ENCODE measurements at regions not wholly inside any gene's neighbourhood (a gene's known extent, or its start where the extent isn't known, plus 50 kb on each side); places are given as distances from the start of the nearest gene placed in this dataset.
"Not testable (repeated sequence)": the region's sequence is repeated elsewhere in the genome, so short reads cannot be mapped to it uniquely, and the experiment has no call there.

DNA sequence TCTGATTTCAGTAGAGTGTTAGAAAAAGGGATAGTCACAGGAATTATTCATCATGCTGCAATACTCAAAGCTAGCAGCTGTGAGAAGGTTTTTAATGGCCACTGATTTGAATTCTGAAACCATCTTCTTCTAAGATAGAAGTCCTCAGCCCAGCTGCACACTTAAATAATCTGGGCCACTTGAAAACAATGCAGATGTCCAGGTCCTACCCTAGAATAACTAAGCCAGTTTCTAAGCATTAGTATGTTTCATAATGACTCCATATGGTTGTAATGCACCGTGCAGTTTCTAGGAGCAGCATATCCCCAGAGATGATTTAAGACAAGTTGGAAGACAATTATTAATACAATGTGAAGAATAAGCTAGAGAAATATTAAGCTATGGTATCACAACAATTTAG lies 159.9 kb upstream of the FBXL17 start:
- H3K4me3 ChIP-seq (ENCODE audit: low read length, poor library complexity, severe bottlenecking), result no peak overlapping the region
- H3K9me3 ChIP-seq (ENCODE audit: insufficient read depth, low read depth, low read length), result no peaks in the 10 kb centered on the region
- H4K20me1 ChIP-seq (ENCODE audit: insufficient read depth, low read length, poor library complexity, severe bottlenecking), result no peaks in the 10 kb centered on the region
- H2AFZ ChIP-seq (ENCODE audit: low read length), result no peak overlapping the region
- H3K79me2 ChIP-seq (ENCODE audit: insufficient read depth, low read length), result no peaks in the 10 kb centered on the region
- TF ChIP-seq EZH2phosphoT487 (IDR thresholded peaks at IDR 0.05; ENCODE audit: borderline replicate concordance), result no peak
- TF ChIP-seq, protein P1, sequence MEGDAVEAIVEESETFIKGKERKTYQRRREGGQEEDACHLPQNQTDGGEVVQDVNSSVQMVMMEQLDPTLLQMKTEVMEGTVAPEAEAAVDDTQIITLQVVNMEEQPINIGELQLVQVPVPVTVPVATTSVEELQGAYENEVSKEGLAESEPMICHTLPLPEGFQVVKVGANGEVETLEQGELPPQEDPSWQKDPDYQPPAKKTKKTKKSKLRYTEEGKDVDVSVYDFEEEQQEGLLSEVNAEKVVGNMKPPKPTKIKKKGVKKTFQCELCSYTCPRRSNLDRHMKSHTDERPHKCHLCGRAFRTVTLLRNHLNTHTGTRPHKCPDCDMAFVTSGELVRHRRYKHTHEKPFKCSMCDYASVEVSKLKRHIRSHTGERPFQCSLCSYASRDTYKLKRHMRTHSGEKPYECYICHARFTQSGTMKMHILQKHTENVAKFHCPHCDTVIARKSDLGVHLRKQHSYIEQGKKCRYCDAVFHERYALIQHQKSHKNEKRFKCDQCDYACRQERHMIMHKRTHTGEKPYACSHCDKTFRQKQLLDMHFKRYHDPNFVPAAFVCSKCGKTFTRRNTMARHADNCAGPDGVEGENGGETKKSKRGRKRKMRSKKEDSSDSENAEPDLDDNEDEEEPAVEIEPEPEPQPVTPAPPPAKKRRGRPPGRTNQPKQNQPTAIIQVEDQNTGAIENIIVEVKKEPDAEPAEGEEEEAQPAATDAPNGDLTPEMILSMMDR (conservative IDR thresholded peaks at IDR 0.05; ENCODE audit: low read length), result no peak
- no peaks in the 10 kb centered on the region for H3F3A ChIP-seq (ENCODE audit: low read depth)
- no peaks in the 10 kb centered on the region for H3K9me2 ChIP-seq (replicated peaks; ENCODE audit: low read depth, low read length)
- no peaks in the 10 kb centered on the region for H3K36me3 ChIP-seq (ENCODE audit: insufficient read depth, low read length)
- H3K27me3 ChIP-seq (ENCODE audit: insufficient read depth, low read length, poor library complexity, severe bottlenecking), result no peaks in the 10 kb centered on the region
- no peak overlapping the region for H3K4me2 ChIP-seq (ENCODE audit: low read depth, low read length, poor library complexity, severe bottlenecking)
- no peaks in the 10 kb centered on the region for H3K4me1 ChIP-seq (ENCODE audit: insufficient read depth, low read length, poor library complexity, severe bottlenecking)
- H3K9ac ChIP-seq (ENCODE audit: low read depth, low read length, poor library complexity, severe bottlenecking), result no peak overlapping the region

DNA sequence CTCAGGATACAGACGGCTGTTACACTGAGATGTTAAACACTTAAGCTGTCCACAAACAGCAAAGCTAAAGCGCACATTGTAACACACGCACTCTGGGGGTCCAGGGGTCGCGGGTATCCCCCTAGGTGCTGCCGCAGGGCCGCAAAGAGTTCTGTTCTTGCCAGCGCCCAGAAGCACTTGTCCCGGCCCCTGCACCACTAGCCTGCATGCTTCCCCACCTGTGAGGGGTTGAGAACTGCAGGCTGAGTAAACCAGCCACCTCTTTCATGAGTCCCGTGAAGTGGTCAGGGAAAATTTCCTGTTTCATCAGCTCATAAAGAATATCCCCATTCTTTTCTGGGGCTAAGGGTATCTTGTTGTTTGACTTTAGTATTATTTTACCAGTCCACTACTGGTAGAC lies 154.4 kb upstream of the FBXL17 start:
- Histone ChIP-seq H3K9me2 (replicated peaks; ENCODE audit: low read depth, low read length) (no peaks in the 10 kb centered on the region), H2AFZ (ENCODE audit: low read length) (no peak overlapping the region), H4K20me1 (ENCODE audit: insufficient read depth, low read length, poor library complexity, severe bottlenecking) (no peaks in the 10 kb centered on the region), H3K9me3 (ENCODE audit: insufficient read depth, low read depth, low read length) (no peaks in the 10 kb centered on the region), H3K27me3 (ENCODE audit: insufficient read depth, low read length, poor library complexity, severe bottlenecking) (no peaks in the 10 kb centered on the region), H3F3A (ENCODE audit: low read depth) (no peaks in the 10 kb centered on the region), H3K36me3 (ENCODE audit: insufficient read depth, low read length) (no peaks in the 10 kb centered on the region), H3K4me2 (ENCODE audit: low read depth, low read length, poor library complexity, severe bottlenecking) (no peak overlapping the region), H3K9ac (ENCODE audit: low read depth, low read length, poor library complexity, severe bottlenecking) (no peak overlapping the region), H3K79me2 (ENCODE audit: insufficient read depth, low read length) (no peaks in the 10 kb centered on the region), H3K4me3 (ENCODE audit: low read length, poor library complexity, severe bottlenecking) (no peak overlapping the region), H3K4me1 (ENCODE audit: insufficient read depth, low read length, poor library complexity, severe bottlenecking) (no peaks in the 10 kb centered on the region)
- TF ChIP-seq EZH2phosphoT487 (IDR thresholded peaks at IDR 0.05; ENCODE audit: borderline replicate concordance), result no peak
- TF ChIP-seq, protein P1 (conservative IDR thresholded peaks at IDR 0.05; ENCODE audit: low read length), result no peak

DNA sequence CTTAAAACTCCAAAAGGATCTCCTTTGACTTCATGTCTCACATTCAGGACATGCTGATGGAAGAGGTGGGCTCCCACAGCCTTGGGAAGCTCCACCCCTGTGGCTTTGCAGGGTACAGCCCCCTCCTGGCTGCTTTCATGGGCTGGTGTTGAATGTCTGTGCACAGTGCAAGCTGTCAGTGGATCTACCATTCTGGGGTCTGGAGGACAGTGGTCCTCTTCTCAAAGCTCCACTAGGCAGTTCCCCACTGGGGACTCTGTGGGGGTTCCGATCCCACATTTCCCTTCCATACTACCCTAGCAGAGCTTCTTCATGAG lies 150.2 kb upstream of the FBXL17 start:
- H3K9ac ChIP-seq (ENCODE audit: low read depth, low read length, poor library complexity, severe bottlenecking); H3K9me3 ChIP-seq (ENCODE audit: insufficient read depth, low read depth, low read length); H3F3A ChIP-seq (ENCODE audit: low read depth); H3K4me2 ChIP-seq (ENCODE audit: low read depth, low read length, poor library complexity, severe bottlenecking); H3K4me1 ChIP-seq (ENCODE audit: insufficient read depth, low read length, poor library complexity, severe bottlenecking); H3K27me3 ChIP-seq (ENCODE audit: insufficient read depth, low read length, poor library complexity, severe bottlenecking); H3K79me2 ChIP-seq (ENCODE audit: insufficient read depth, low read length); H3K4me3 ChIP-seq (ENCODE audit: low read length, poor library complexity, severe bottlenecking); H2AFZ ChIP-seq (ENCODE audit: low read length); H3K36me3 ChIP-seq (ENCODE audit: insufficient read depth, low read length); H3K9me2 ChIP-seq (replicated peaks; ENCODE audit: low read depth, low read length); H4K20me1 ChIP-seq (ENCODE audit: insufficient read depth, low read length, poor library complexity, severe bottlenecking): not testable (repeated sequence)

DNA sequence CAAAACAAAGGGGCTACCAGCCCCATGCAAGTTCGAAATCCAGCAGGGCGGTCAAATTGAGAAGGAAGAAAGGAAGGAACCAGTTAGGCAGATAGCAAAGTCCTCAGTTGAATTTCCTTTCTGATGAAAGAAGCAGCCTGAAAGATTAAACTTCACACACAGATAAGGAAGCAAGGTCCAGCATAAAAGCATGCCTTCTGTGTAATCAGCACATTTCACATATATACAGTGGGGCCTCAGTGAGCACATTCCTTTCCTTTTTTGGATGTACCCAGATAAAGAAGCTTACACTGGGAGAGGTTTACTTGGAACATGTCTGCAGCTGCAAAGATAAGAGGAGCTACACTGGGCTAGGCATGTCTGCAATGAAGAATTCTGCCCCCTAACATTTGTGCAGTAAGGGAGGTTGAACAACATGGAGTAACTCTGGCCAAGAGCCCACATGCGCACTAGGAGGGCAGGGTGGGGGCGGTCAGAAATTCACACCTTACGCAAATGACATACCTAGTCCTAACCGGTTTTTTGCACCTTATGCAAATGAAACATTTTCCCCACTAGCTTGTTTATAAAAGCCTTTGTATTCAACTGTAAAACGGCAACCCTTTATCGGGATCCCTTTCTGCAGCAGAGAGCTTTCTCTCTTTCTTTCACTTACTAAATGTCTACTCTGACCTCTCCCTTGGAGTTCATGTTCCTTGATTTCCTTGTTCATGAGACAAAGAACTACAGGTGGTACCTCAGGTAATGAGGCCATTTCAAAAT lies 149.7 kb upstream of the FBXL17 start:
- H3F3A ChIP-seq (ENCODE audit: low read depth), result no peaks in the 10 kb centered on the region
- no peaks in the 10 kb centered on the region; the same call in 1 of the 2 replicates for H3K9me3 ChIP-seq (ENCODE audit: insufficient read depth, low read depth, low read length)
- H3K4me3 ChIP-seq (ENCODE audit: low read length, poor library complexity, severe bottlenecking), result no peak overlapping the region
- H3K79me2 ChIP-seq (ENCODE audit: insufficient read depth, low read length), result no peaks in the 10 kb centered on the region
- H3K27me3 ChIP-seq (ENCODE audit: insufficient read depth, low read length, poor library complexity, severe bottlenecking), result no peaks in the 10 kb centered on the region
- H3K36me3 ChIP-seq (ENCODE audit: insufficient read depth, low read length), result no peaks in the 10 kb centered on the region
- H3K9ac ChIP-seq (ENCODE audit: low read depth, low read length, poor library complexity, severe bottlenecking), result no peak overlapping the region
- no peak overlapping the region for H3K4me2 ChIP-seq (ENCODE audit: low read depth, low read length, poor library complexity, severe bottlenecking)
- TF ChIP-seq, protein P1 (conservative IDR thresholded peaks at IDR 0.05; ENCODE audit: low read length), result no peak
- no peak for TF ChIP-seq EZH2phosphoT487 (IDR thresholded peaks at IDR 0.05; ENCODE audit: borderline replicate concordance)
- 0 out of 2 replicates have a peak overlapping the region, but pooled peaks have one; percentile 27 for H2AFZ ChIP-seq (ENCODE audit: low read length)
- H3K4me1 ChIP-seq (ENCODE audit: insufficient read depth, low read length, poor library complexity, severe bottlenecking), result no peaks in the 10 kb centered on the region
- H3K9me2 ChIP-seq (replicated peaks; ENCODE audit: low read depth, low read length), result no peaks in the 10 kb centered on the region
- H4K20me1 ChIP-seq (ENCODE audit: insufficient read depth, low read length, poor library complexity, severe bottlenecking), result no peaks in the 10 kb centered on the region

Measured in Loucy (cell line).